Smooth muscle cell (in vitro differentiated cells): ENCODE measurements at regions not wholly inside any gene's neighbourhood (a gene's known extent, or its start where the extent isn't known, plus 50 kb on each side); places are given as distances from the start of the nearest gene placed in this dataset.
"Not testable (repeated sequence)": the region's sequence is repeated elsewhere in the genome, so short reads cannot be mapped to it uniquely, and the experiment has no call there.

Source experiments
- DNase-seq: peaks from one replicate; lab custom pipeline; 2025; ENCODE audit not compliant: unreplicated experiment; lab: John Stamatoyannopoulos, UW
- H2AFZ ChIP-seq: fragments of 200-600 bp; sonication (generic); 2 replicates; pipeline ENCODE4 v1.6.0; 2016; ENCODE audit warnings: antibody characterized with exemption, low read depth, mild to moderate bottlenecking
- H3F3A ChIP-seq: fragments of 200-600 bp; sonication (generic); 2 replicates; pipeline ENCODE4 v1.6.0; 2017; ENCODE audit warnings: antibody characterized with exemption, low read depth
- H3K27ac ChIP-seq: fragments of 200-600 bp; sonication (generic); 2 replicates; pipeline ENCODE4 v1.5.1; 2016; ENCODE audit warnings: low read depth, mild to moderate bottlenecking
- H3K27me3 ChIP-seq: fragments of 200-600 bp; sonication (generic); 2 replicates; pipeline ENCODE4 v1.6.1; 2016; ENCODE audit warnings: low read depth, mild to moderate bottlenecking
- H3K36me3 ChIP-seq: fragments of 200-600 bp; sonication (generic); 2 replicates; pipeline ENCODE4 v1.5.1; 2016; ENCODE audit warnings: low read depth
- H3K4me1 ChIP-seq: fragments of 200-600 bp; sonication (generic); 2 replicates; pipeline ENCODE4 v1.5.1; 2016; ENCODE audit warnings: low read depth
- H3K4me2 ChIP-seq: fragments of 200-600 bp; sonication (generic); 2 replicates; pipeline ENCODE4 v1.6.0; 2016; ENCODE audit warnings: mild to moderate bottlenecking
- H3K4me3 ChIP-seq: fragments of 200-600 bp; sonication (generic); 2 replicates; pipeline ENCODE4 v1.5.1; 2016; ENCODE audit warnings: mild to moderate bottlenecking
- H3K79me2 ChIP-seq: fragments of 200-600 bp; sonication (generic); 2 replicates; pipeline ENCODE4 v1.6.0; 2016; ENCODE audit warnings: low read depth, mild to moderate bottlenecking
- H3K9ac ChIP-seq: fragments of 200-600 bp; sonication (generic); 2 replicates; pipeline ENCODE4 v1.6.0; 2016; ENCODE audit warnings: low read depth
- H3K9me3 ChIP-seq: fragments of 200-600 bp; sonication (generic); replicated peaks from 2 replicates; pipeline ENCODE4 v1.5.1; 2016; ENCODE audit warnings: low read depth
- H4K20me1 ChIP-seq: fragments of 200-600 bp; sonication (generic); 2 replicates; pipeline ENCODE4 v1.6.0; 2016; ENCODE audit warnings: low read depth
- CTCF ChIP-seq: fragments of 200-600 bp; sonication (generic); IDR thresholded peaks from 2 replicates; pipeline ENCODE4 v1.5.1; 2017; ENCODE audit warnings: borderline replicate concordance, mild to moderate bottlenecking, antibody characterized with exemption; ENCODE audit not compliant: insufficient read depth, poor library complexity, severe bottlenecking
- WGBS: methylation state at CpG from one replicate; pipeline ENCODE4 v1.1.7; 2016; ENCODE audit warnings: low lambda C conversion rate; 5-methylcytosine and 5-hydroxymethylcytosine counted together

DNA sequence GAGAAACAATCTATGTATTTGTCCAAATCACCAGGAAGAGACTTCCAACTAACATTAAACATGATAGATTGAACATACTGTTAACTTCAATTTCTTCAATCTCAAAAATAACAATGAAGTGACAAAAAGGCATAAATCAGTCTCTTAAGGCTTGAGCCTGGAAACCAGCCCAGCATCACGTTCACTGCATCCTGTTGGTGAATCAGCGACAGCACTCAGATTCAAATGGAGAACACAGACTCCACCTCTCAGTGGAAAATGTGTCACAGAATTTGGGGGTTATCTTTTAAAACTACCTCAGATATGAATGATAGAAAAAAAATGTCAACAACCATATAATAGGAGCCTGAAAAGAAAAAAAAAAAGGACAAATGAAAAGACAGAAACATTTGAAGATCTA lies 212.0 kb downstream of the MINAR1 start:
- no peaks in the 10 kb centered on the region for H3F3A ChIP-seq
- no peak overlapping the region for H3K9ac ChIP-seq
- no peak for TF ChIP-seq CTCF
- H3K4me1 ChIP-seq: no peaks in the 10 kb centered on the region
- no peak for DNase-seq
- H2AFZ ChIP-seq: no peak overlapping the region
- no peak overlapping the region for H3K4me3 ChIP-seq
- no peaks in the 10 kb centered on the region for H3K27me3 ChIP-seq
- H4K20me1 ChIP-seq: no peaks in the 10 kb centered on the region
- no peaks in the 10 kb centered on the region for H3K79me2 ChIP-seq
- no peak overlapping the region for H3K4me2 ChIP-seq
- H3K36me3 ChIP-seq: no peaks in the 10 kb centered on the region
- H3K27ac ChIP-seq: peak overlapping the region; percentile 82
- 22% methylated on average over 2 of the region's 2 CpGs for WGBS
- H3K9me3 ChIP-seq: peaks cover 5% of the 10 kb centered on the region

DNA sequence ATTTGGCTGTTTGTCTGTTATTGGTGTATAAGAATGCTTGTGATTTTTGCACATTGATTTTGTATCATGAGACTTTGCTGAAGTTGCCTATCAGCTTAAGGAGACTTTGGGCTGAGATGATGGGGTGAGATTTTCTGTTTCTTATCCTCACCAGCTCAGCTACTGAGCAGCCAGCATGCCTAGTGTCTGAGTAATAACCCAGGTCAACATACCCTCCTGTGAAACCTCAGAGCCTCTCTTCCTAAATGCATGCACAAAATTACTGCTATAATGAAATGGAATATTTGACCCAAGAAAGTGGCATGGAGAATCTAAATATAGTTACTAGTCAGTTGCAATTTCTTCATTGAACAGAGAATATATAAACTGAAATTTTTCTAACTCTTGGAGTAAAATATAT lies 220.8 kb downstream of the MINAR1 start:
- not testable (repeated sequence) for H3K79me2 ChIP-seq, H3K9ac ChIP-seq, H3K4me3 ChIP-seq, H3K9me3 ChIP-seq, H3K27ac ChIP-seq, H3K4me1 ChIP-seq, H3K4me2 ChIP-seq, H4K20me1 ChIP-seq, H3F3A ChIP-seq, H3K27me3 ChIP-seq, DNase-seq, H3K36me3 ChIP-seq, H2AFZ ChIP-seq

DNA sequence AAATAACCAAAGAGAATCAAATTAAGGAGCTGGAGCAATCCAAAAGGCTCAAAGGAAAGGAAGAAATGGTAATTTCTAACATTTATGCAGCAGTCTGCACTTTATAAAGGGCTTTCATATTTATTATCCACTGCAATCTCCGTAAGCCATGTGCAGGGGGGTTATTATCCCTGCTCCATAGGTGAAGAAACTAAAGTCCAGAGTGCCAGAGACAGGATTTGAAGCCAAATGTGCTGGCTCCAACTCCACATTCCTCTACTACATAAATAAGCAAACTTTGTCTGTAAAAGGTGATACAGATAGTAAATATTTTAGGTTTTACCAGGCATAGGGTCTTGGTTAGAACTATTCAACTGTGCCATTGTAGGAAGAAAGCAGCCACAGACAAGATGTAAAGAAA lies 221.4 kb downstream of the MINAR1 start:
- no peaks in the 10 kb centered on the region for H3K79me2 ChIP-seq
- no peak overlapping the region for H2AFZ ChIP-seq
- no peak overlapping the region for H3K9ac ChIP-seq
- no peaks in the 10 kb centered on the region for H4K20me1 ChIP-seq
- H3K4me2 ChIP-seq: no peak overlapping the region
- H3K9me3 ChIP-seq: no peaks in the 10 kb centered on the region
- H3K27ac ChIP-seq: no peak overlapping the region
- H3K4me3 ChIP-seq: no peak overlapping the region
- WGBS: 81% methylated on average over 1 of the region's 1 CpG
- no peaks in the 10 kb centered on the region for H3K4me1 ChIP-seq
- TF ChIP-seq CTCF: no peak
- H3K36me3 ChIP-seq: no peaks in the 10 kb centered on the region
- no peak for DNase-seq
- no peaks in the 10 kb centered on the region for H3F3A ChIP-seq
- no peaks in the 10 kb centered on the region for H3K27me3 ChIP-seq

- Histone ChIP-seq H3K79me2 (no peaks in the 10 kb centered on the region), H3F3A (no peaks in the 10 kb centered on the region), H3K27me3 (no peaks in the 10 kb centered on the region), H3K36me3 (no peaks in the 10 kb centered on the region), H3K4me2 (no peak overlapping the region), H3K4me1 (no peaks in the 10 kb centered on the region), H2AFZ (no peak overlapping the region), H3K27ac (no peak overlapping the region), H3K9ac (no peak overlapping the region), H3K4me3 (no peak overlapping the region), H4K20me1 (no peaks in the 10 kb centered on the region), H3K9me3 (no peaks in the 10 kb centered on the region)
- WGBS: 89% methylated on average over 5 of the region's 5 CpGs
- no peak for TF ChIP-seq CTCF
- no peak for DNase-seq
Measured at GRCh38 chr15:79656151-79657000, 224.2 kb downstream of the MINAR1 start.
